Activated CD4-positive, alpha-beta memory T cell treated with anti-CD3 and anti-CD28 coated beads for 36 hours (primary cell): ENCODE measurements at regions not wholly inside any gene's neighbourhood (a gene's known extent, or its start where the extent isn't known, plus 50 kb on each side); places are given as distances from the start of the nearest gene placed in this dataset.

Experiments
- CTCF ChIA-PET: fragments of 350-600 bp; sonication (Branson Sonifier 250); formaldehyde crosslinking; loops from one replicate; lab custom pipeline; 2021; ENCODE audit warnings: antibody characterized with exemption, inconsistent platforms; lab: Charles Lee
- POLR2A ChIA-PET: fragments of 350-600 bp; sonication (Branson Sonifier 250); formaldehyde crosslinking; loops from one replicate; lab custom pipeline; 2021; ENCODE audit warnings: antibody characterized with exemption; lab: Charles Lee
- DNase-seq: peaks from one replicate; pipeline ENCODE4 v3.0.0-alpha.2; 2020
- H3K27ac Mint-ChIP-seq: one replicate; pipeline ENCODE4 v1.8.0; 2021; ENCODE audit warnings: mixed read lengths
- H3K27me3 Mint-ChIP-seq: one replicate; pipeline ENCODE4 v1.8.0; 2021; ENCODE audit warnings: mixed read lengths
- H3K36me3 Mint-ChIP-seq: one replicate; pipeline ENCODE4 v1.8.0; 2021; ENCODE audit warnings: mixed read lengths
- H3K4me1 Mint-ChIP-seq: one replicate; pipeline ENCODE4 v1.8.0; 2021; ENCODE audit warnings: low read depth, mixed read lengths
- H3K4me3 Mint-ChIP-seq: one replicate; pipeline ENCODE4 v1.8.0; 2021; ENCODE audit warnings: mild to moderate bottlenecking, mixed read lengths
- H3K9me3 Mint-ChIP-seq: one replicate; pipeline ENCODE4 v1.8.0; 2021; ENCODE audit warnings: mixed read lengths
- intact Hi-C: fragments of 100-400 bp; cut with micrococcal nuclease; formaldehyde crosslinking; loops from one replicate; pipeline ENCODE4 v1.15.1; 2023

- intact Hi-C loops: no loop called here
- Mint-ChIP-seq H3K9me3 (no peaks in the 10 kb centered on the region), H3K27me3 (peaks cover 29% of the 10 kb centered on the region), H3K4me3 (no peak overlapping the region), H3K36me3 (no peaks in the 10 kb centered on the region), H3K4me1 (peaks cover 13% of the 10 kb centered on the region), H3K27ac (no peak overlapping the region)
- POLR2A ChIA-PET: no interaction called here
- no peak for DNase-seq
- CTCF ChIA-PET: interaction anchor here (0.6 kb wide), 1 partner anchor 70 kb away, joined by 3 read pairs; no protein-coding TSS in a partner anchor
Measured at GRCh38 chr10:42935466-42935865, 141.4 kb upstream of the RET start.

GRCh38 chr10:42936580-42936979 lies 140.3 kb upstream of the RET start:
- peaks cover 13% of the 10 kb centered on the region for H3K4me1 Mint-ChIP-seq
- no peak for DNase-seq
- ChIA-PET POLR2A (no interaction called here), CTCF (no interaction called here)
- no peak overlapping the region for H3K4me3 Mint-ChIP-seq
- intact Hi-C loops: no loop called here
- H3K36me3 Mint-ChIP-seq: no peaks in the 10 kb centered on the region
- H3K27ac Mint-ChIP-seq: no peak overlapping the region
- peaks cover 24% of the 10 kb centered on the region for H3K27me3 Mint-ChIP-seq
- H3K9me3 Mint-ChIP-seq: no peaks in the 10 kb centered on the region

DNA sequence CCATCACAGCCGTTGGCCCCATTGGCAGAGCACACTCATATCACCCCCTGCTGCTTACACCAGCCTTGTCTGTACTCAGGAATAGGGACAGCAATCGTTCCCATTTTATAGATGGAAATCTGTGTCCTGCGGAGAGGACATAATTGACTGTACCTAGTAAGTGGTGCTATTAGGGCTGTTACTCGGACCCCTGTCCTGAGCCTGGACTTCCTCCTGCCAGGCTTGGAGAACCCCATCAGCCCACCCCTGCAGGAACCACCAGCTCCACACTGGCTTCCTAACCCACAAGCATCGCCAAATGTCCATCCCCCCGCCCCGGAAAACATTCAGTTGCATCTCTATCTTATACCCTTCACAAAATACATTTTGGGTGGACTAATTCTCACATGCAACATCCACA lies 139.8 kb upstream of the RET start:
- ChIA-PET CTCF (no interaction called here), POLR2A (no interaction called here)
- DNase-seq: no peak
- H3K4me1 Mint-ChIP-seq: peaks cover 13% of the 10 kb centered on the region
- peaks cover 19% of the 10 kb centered on the region for H3K27me3 Mint-ChIP-seq
- intact Hi-C loops: no loop called here
- H3K9me3 Mint-ChIP-seq: no peaks in the 10 kb centered on the region
- H3K4me3 Mint-ChIP-seq: no peak overlapping the region
- H3K36me3 Mint-ChIP-seq: no peaks in the 10 kb centered on the region
- H3K27ac Mint-ChIP-seq: no peak overlapping the region

- Mint-ChIP-seq H3K36me3 (no peaks in the 10 kb centered on the region), H3K4me1 (peaks cover 13% of the 10 kb centered on the region), H3K4me3 (no peak overlapping the region), H3K9me3 (no peaks in the 10 kb centered on the region), H3K27me3 (peaks cover 18% of the 10 kb centered on the region), H3K27ac (no peak overlapping the region)
- POLR2A ChIA-PET: no interaction called here
- DNase-seq: no peak
- CTCF ChIA-PET: no interaction called here
- intact Hi-C loops: no loop called here
Measured at GRCh38 chr10:42937649-42938180, 139.2 kb upstream of the RET start.

DNA sequence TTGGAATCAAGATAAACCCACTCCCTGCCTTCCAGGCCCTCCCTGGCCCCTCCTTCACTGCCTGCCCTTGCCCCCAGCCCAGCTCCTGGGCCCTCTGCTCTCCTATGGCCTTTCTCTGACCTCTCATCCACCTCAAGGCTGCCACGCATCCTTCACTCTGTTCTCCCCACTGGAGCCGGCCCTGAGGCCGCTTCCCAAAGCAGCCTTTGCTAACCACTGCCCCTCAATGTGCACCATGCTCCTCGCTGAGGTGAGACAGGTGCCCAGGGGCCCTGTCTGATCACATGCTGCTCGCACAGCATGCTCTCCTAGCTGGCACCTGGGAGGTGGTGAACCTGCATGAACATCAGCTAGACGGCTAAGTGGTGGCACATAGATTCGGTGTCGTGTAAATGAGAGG lies 138.5 kb upstream of the RET start:
- Mint-ChIP-seq H3K9me3 (no peaks in the 10 kb centered on the region), H3K27me3 (peaks cover 14% of the 10 kb centered on the region), H3K36me3 (no peaks in the 10 kb centered on the region), H3K4me1 (peaks cover 9% of the 10 kb centered on the region), H3K4me3 (no peak overlapping the region), H3K27ac (no peak overlapping the region)
- ChIA-PET CTCF (no interaction called here), POLR2A (no interaction called here)
- intact Hi-C loops: no loop called here
- no peak for DNase-seq

- no peak for DNase-seq
- Mint-ChIP-seq H3K27me3 (peaks cover 10% of the 10 kb centered on the region), H3K9me3 (no peaks in the 10 kb centered on the region), H3K27ac (no peak overlapping the region), H3K36me3 (no peaks in the 10 kb centered on the region), H3K4me1 (peaks cover 3% of the 10 kb centered on the region), H3K4me3 (no peak overlapping the region)
- ChIA-PET POLR2A (no interaction called here), CTCF (no interaction called here)
- intact Hi-C loops: no loop called here
Measured at GRCh38 chr10:42939237-42939636, 137.6 kb upstream of the RET start.

- peaks cover 6% of the 10 kb centered on the region for H3K27me3 Mint-ChIP-seq
- ChIA-PET POLR2A (no interaction called here), CTCF (no interaction called here)
- no peak overlapping the region for H3K27ac Mint-ChIP-seq
- H3K9me3 Mint-ChIP-seq: no peaks in the 10 kb centered on the region
- no peaks in the 10 kb centered on the region for H3K4me1 Mint-ChIP-seq
- H3K4me3 Mint-ChIP-seq: no peak overlapping the region
- DNase-seq: no peak
- intact Hi-C loops: no loop called here
- no peaks in the 10 kb centered on the region for H3K36me3 Mint-ChIP-seq
Measured at GRCh38 chr10:42939685-42940366, 137.0 kb upstream of the RET start.

- no peak for DNase-seq
- Mint-ChIP-seq H3K4me3 (no peak overlapping the region), H3K9me3 (no peaks in the 10 kb centered on the region), H3K27me3 (peaks cover 2% of the 10 kb centered on the region), H3K27ac (no peak overlapping the region), H3K4me1 (no peaks in the 10 kb centered on the region), H3K36me3 (no peaks in the 10 kb centered on the region)
- intact Hi-C loops: no loop called here
- POLR2A ChIA-PET: no interaction called here
- CTCF ChIA-PET: no interaction called here
Measured at GRCh38 chr10:42940487-42941294, 136.2 kb upstream of the RET start.

DNA sequence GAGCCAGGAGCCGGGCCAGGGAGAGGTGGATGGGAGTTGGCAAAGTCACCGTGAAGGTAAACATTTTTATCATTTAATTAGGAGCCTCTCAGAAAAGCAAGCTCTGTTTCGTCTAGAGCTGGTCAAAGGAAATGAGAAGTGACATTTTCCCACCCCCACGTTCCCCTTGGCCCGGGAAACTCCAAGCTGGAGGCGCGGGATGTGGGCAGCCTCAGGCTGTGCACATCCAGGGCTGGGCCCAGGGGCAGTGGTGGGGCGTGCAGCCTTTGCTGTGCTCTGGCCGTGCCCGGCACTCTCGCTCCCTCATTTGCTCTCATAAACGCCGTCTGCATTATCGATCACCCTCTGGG lies 135.6 kb upstream of the RET start:
- Mint-ChIP-seq H3K27me3 (peaks cover 2% of the 10 kb centered on the region), H3K4me3 (no peak overlapping the region), H3K4me1 (no peaks in the 10 kb centered on the region), H3K27ac (no peak overlapping the region), H3K9me3 (no peaks in the 10 kb centered on the region), H3K36me3 (no peaks in the 10 kb centered on the region)
- intact Hi-C loops: no loop called here
- DNase-seq: no peak
- POLR2A ChIA-PET: no interaction called here
- CTCF ChIA-PET: no interaction called here

DNA sequence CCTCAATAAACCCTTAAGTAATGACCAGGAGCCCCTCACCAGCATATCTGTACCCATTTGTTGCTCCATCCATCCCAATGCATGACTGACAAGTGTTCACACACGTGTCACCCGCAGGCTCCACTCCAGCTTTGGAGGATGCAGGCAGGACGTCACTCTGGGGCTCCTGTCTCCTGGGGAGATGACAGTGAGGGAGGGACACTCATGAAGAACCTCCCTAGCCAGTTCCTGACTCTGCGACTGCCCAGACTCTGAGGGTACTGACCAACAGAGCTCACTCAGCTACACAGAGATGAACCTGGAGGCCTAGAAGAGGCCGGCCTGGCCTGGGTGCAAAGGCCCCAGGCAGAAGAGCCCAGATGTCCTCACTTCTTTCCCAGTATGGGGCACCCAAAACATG lies 135.1 kb upstream of the RET start:
- Mint-ChIP-seq H3K27me3 (peaks cover 2% of the 10 kb centered on the region), H3K4me1 (no peaks in the 10 kb centered on the region), H3K4me3 (no peak overlapping the region), H3K27ac (no peak overlapping the region), H3K9me3 (no peaks in the 10 kb centered on the region), H3K36me3 (no peaks in the 10 kb centered on the region)
- ChIA-PET CTCF (no interaction called here), POLR2A (no interaction called here)
- intact Hi-C loops: no loop called here
- no peak for DNase-seq

- Mint-ChIP-seq H3K27ac (no peak overlapping the region), H3K27me3 (peaks cover 2% of the 10 kb centered on the region), H3K4me3 (no peak overlapping the region), H3K4me1 (no peaks in the 10 kb centered on the region), H3K9me3 (peaks cover 2% of the 10 kb centered on the region), H3K36me3 (no peaks in the 10 kb centered on the region)
- DNase-seq: no peak
- POLR2A ChIA-PET: no interaction called here
- intact Hi-C loops: no loop called here
- CTCF ChIA-PET: no interaction called here
Measured at GRCh38 chr10:42942279-42942950, 134.5 kb upstream of the RET start.

GRCh38 chr10:42943025-42943818 lies 133.6 kb upstream of the RET start:
- Mint-ChIP-seq H3K27ac (no peak overlapping the region), H3K27me3 (peaks cover 2% of the 10 kb centered on the region), H3K9me3 (peaks cover 4% of the 10 kb centered on the region), H3K4me1 (no peaks in the 10 kb centered on the region), H3K4me3 (no peak overlapping the region), H3K36me3 (no peaks in the 10 kb centered on the region)
- intact Hi-C loops: no loop called here
- ChIA-PET CTCF (no interaction called here), POLR2A (no interaction called here)
- no peak for DNase-seq
